ENCODE measurements at regions not wholly inside any gene's neighbourhood (a gene's known extent, or its start where the extent isn't known, plus 50 kb on each side); places are given as distances from the start of the nearest gene placed in this dataset.

DNA sequence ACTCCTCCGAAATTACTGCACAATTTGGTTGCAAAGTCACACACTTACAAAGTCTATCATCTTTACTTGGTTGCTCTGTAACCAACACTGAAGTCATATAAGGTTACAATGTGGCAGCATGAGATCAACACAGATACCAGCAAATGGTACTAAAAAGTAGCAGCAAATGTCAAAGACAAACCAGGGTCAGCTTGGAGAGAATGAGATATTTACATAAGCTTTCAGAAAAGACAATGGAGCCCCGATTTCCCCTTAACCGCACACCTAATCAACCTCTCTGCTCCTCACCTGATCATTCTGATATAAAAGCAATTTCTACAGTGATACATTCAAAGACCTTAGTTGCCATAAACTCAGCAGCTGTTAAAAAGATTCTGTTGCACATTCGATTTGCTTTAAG, 76.4 kb upstream of the FOXN3 start:
- TF ChIP-seq ZFX (IDR thresholded peaks at IDR 0.05) = no peak
- TF ChIP-seq, protein P1, sequence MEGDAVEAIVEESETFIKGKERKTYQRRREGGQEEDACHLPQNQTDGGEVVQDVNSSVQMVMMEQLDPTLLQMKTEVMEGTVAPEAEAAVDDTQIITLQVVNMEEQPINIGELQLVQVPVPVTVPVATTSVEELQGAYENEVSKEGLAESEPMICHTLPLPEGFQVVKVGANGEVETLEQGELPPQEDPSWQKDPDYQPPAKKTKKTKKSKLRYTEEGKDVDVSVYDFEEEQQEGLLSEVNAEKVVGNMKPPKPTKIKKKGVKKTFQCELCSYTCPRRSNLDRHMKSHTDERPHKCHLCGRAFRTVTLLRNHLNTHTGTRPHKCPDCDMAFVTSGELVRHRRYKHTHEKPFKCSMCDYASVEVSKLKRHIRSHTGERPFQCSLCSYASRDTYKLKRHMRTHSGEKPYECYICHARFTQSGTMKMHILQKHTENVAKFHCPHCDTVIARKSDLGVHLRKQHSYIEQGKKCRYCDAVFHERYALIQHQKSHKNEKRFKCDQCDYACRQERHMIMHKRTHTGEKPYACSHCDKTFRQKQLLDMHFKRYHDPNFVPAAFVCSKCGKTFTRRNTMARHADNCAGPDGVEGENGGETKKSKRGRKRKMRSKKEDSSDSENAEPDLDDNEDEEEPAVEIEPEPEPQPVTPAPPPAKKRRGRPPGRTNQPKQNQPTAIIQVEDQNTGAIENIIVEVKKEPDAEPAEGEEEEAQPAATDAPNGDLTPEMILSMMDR (conservative IDR thresholded peaks at IDR 0.05) = no peak
- H3K27ac ChIP-seq = no peak overlapping the region

- no peak for TF ChIP-seq ZFX (IDR thresholded peaks at IDR 0.05)
- TF ChIP-seq, protein P1 (conservative IDR thresholded peaks at IDR 0.05) = no peak
- H3K27ac ChIP-seq = no peak overlapping the region
Observed at GRCh38 chr14:89491711-89492381, 74.8 kb upstream of the FOXN3 start.

- H3K27ac ChIP-seq = no peak overlapping the region
- TF ChIP-seq, protein P1 (conservative IDR thresholded peaks at IDR 0.05) = no peak
- TF ChIP-seq ZFX (IDR thresholded peaks at IDR 0.05) = no peak
Observed at GRCh38 chr14:89490466-89490865, 73.4 kb upstream of the FOXN3 start.

- TF ChIP-seq, protein P1 (conservative IDR thresholded peaks at IDR 0.05) = no peak
- no peak for TF ChIP-seq ZFX (IDR thresholded peaks at IDR 0.05)
- H3K27ac ChIP-seq = no peak overlapping the region
Observed at GRCh38 chr14:89489761-89490437, 72.9 kb upstream of the FOXN3 start.

DNA sequence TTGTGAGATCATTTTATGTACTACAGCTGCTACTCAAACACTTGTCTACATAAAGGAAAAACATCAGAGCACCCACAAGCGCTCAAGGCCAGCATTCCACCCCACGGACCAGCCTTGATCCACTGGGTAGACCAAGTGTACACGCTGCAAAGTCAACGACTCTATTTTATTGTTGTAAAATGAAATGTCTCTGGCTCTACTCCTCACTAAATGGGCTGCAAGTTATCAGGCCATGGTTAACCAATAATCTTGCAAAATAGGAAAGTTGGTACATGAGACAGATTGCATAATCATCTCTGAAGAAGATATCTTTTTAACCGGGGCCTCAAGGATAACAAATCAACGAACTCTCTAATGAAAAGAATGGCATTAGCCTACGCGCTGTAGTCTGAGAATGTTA, 69.9 kb upstream of the FOXN3 start:
- H3K27ac ChIP-seq = no peak overlapping the region
- TF ChIP-seq, protein P1 (conservative IDR thresholded peaks at IDR 0.05) = no peak
- TF ChIP-seq ZFX (IDR thresholded peaks at IDR 0.05) = no peak

GRCh38 chr14:89486505-89486904, 69.5 kb upstream of the FOXN3 start:
- no peak overlapping the region for H3K27ac ChIP-seq
- no peak for TF ChIP-seq ZFX (IDR thresholded peaks at IDR 0.05)
- TF ChIP-seq, protein P1 (conservative IDR thresholded peaks at IDR 0.05) = no peak

DNA sequence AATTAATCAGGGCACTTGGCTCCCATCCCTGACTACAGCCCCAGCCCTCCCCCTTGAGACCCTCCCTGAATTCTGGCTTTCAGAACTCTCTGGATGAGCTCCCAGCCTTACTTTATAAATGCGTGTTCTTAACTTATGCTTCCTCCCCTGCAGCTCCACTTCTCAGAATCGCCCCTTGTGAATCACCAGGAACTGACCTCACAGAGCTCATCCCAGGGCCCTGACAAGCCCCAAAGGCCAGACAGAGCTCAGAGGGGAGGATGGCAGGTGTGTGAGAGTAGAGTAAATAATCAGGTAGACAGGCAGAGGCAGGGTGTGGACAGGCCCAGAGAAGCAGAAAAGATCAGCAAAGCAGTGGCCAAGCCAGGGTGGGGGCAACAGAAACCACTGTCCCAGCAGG, 68.2 kb upstream of the FOXN3 start:
- TF ChIP-seq, protein P1 (conservative IDR thresholded peaks at IDR 0.05) = no peak
- no peak overlapping the region for H3K27ac ChIP-seq
